Stomach (tissue), 4 donors: ENCODE measurements at regions not wholly inside any gene's neighbourhood (a gene's known extent, or its start where the extent isn't known, plus 50 kb on each side); places are given as distances from the start of the nearest gene placed in this dataset.

Experiments used
- POLR2A ChIP-seq, 4 donors: fragments of 450-650 bp; IDR thresholded peaks; one replicate each; pipeline ENCODE4 v1.6.1; 2016; ENCODE audit warnings: antibody characterized with exemption in 4 of 4, control low read depth in 2 of 4, mild to moderate bottlenecking in 1 of 4, moderate library complexity in 1 of 4
- POLR2AphosphoS5 ChIP-seq, 3 donors: sonication (generic); formaldehyde crosslinking; IDR thresholded peaks; one replicate each; pipeline ENCODE4 v1.6.1; 2016; ENCODE audit warnings: antibody characterized with exemption in 3 of 3
- TF ChIP-seq, protein P1 (sequence below), 7 experiments: fragments of 450-650 bp in 4 of 7; fragments of 200-600 bp in 3 of 7; sonication (generic) in 3 of 7; IDR thresholded peaks; one replicate each; pipeline ENCODE4 v1.5.1; 2016 to 2019; ENCODE audit warnings: antibody characterized with exemption in 7 of 7, control low read depth in 2 of 7, mild to moderate bottlenecking in 1 of 7

DNA sequence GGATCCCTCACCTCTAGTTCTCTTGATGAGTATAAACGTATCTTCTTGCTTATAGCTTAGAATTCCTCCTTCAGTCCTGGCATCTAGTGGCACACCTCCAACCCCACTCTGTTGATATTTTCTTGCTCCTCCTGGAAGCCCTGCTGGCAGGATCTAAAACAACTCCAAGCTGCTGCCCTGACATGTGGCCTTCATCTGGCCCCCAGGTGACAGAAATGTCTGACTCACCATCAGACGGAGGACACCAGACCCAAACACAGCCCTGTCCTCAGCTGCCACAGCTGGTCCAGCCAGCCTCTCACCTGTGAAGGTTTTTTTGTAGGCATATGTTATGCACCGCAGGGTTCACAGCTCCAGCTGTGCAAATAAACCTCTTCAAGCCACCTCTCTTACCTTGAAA lies 53.4 kb downstream of the KRTAP19-8 start:
- TF ChIP-seq, protein P1, sequence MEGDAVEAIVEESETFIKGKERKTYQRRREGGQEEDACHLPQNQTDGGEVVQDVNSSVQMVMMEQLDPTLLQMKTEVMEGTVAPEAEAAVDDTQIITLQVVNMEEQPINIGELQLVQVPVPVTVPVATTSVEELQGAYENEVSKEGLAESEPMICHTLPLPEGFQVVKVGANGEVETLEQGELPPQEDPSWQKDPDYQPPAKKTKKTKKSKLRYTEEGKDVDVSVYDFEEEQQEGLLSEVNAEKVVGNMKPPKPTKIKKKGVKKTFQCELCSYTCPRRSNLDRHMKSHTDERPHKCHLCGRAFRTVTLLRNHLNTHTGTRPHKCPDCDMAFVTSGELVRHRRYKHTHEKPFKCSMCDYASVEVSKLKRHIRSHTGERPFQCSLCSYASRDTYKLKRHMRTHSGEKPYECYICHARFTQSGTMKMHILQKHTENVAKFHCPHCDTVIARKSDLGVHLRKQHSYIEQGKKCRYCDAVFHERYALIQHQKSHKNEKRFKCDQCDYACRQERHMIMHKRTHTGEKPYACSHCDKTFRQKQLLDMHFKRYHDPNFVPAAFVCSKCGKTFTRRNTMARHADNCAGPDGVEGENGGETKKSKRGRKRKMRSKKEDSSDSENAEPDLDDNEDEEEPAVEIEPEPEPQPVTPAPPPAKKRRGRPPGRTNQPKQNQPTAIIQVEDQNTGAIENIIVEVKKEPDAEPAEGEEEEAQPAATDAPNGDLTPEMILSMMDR (IDR thresholded peaks at IDR 0.05), result no peak
- TF ChIP-seq POLR2AphosphoS5 (IDR thresholded peaks at IDR 0.05) (no peak), POLR2A (IDR thresholded peaks at IDR 0.05) (no peak)
